Spleen (tissue), 11 donors: ENCODE measurements at regions not wholly inside any gene's neighbourhood (a gene's known extent, or its start where the extent isn't known, plus 50 kb on each side); places are given as distances from the start of the nearest gene placed in this dataset.

Experiments
- DNase-seq: peaks from one replicate; pipeline ENCODE4 v3.0.0-alpha.2; 2020
- H3K27ac ChIP-seq, 8 donors: fragments of 200-600 bp; sonication (generic) in 7 of 8; 1 replicate in 4 of 8; 2 replicates in 4 of 8; pipeline versions ENCODE4 v1.5.0 to v1.8.0; 2016 to 2021; ENCODE audit warnings: inconsistent platforms in 4 of 8, mild to moderate bottlenecking in 4 of 8, moderate library complexity in 1 of 8
- H3K27me3 ChIP-seq, 7 donors: fragments of 200-600 bp; sonication (generic) in 6 of 7; replicated peaks in 1 of 7; 1 replicate in 4 of 7; 2 replicates in 3 of 7; pipeline versions ENCODE4 v1.5.0 to v1.8.0; 2016 to 2021; ENCODE audit warnings: inconsistent platforms in 3 of 7, mild to moderate bottlenecking in 1 of 7
- H3K36me3 ChIP-seq, 6 donors: fragments of 200-600 bp; sonication (generic) in 5 of 6; 1 replicate in 4 of 6; 2 replicates in 2 of 6; pipeline versions ENCODE4 v1.5.0 to v1.8.0; 2016 to 2021; ENCODE audit warnings: inconsistent platforms in 2 of 6
- H3K4me1 ChIP-seq, 6 donors: fragments of 200-600 bp; sonication (generic) in 5 of 6; 1 replicate in 3 of 6; 2 replicates in 3 of 6; pipeline versions ENCODE4 v1.5.0 to v1.8.0; 2016 to 2021; ENCODE audit warnings: inconsistent platforms in 3 of 6
- H3K4me3 ChIP-seq, 8 donors: fragments of 200-600 bp; sonication (generic) in 7 of 8; 1 replicate in 4 of 8; 2 replicates in 4 of 8; pipeline versions ENCODE4 v1.5.0 to v1.8.0; 2016 to 2021; ENCODE audit warnings: inconsistent platforms in 4 of 8, mild to moderate bottlenecking in 4 of 8, moderate library complexity in 2 of 8
- H3K9me3 ChIP-seq, 8 donors: fragments of 200-600 bp; sonication (generic) in 7 of 8; 1 replicate in 4 of 8; 2 replicates in 4 of 8; pipeline versions ENCODE4 v1.5.0 to v1.8.0; 2016 to 2021; ENCODE audit warnings: inconsistent platforms in 4 of 8
- CTCF ChIP-seq, 11 experiments: fragments of 200-600 bp in 7 of 11; fragments of 450-650 bp in 4 of 11; sonication (generic) in 4 of 11; IDR thresholded peaks in 8 of 11; conservative IDR thresholded peaks in 3 of 11; 1 replicate in 7 of 11; 2 replicates in 4 of 11; pipeline versions ENCODE4 v1.4.0 to v1.8.0; 2016 to 2021; ENCODE audit warnings: antibody characterized with exemption in 11 of 11, inconsistent platforms in 4 of 11, mild to moderate bottlenecking in 1 of 11
- POLR2A ChIP-seq, 3 donors: fragments of 450-650 bp; IDR thresholded peaks; one replicate each; pipeline ENCODE4 v1.5.1; 2017; ENCODE audit warnings: antibody characterized with exemption in 3 of 3, mild to moderate bottlenecking in 1 of 3
- POLR2AphosphoS5 ChIP-seq, 3 donors: sonication (generic); formaldehyde crosslinking; IDR thresholded peaks; one replicate each; pipeline ENCODE4 v1.5.1; 2017; ENCODE audit warnings: antibody characterized with exemption in 3 of 3
- WGBS, 5 donors: extraction: QIAGEN DNeasy Blood & Tissue Kit in 3 of 5; methylation state at CpG; one replicate each; pipeline versions ENCODE4 v1.1.5 to v1.1.7; 2013 to 2018; 5-methylcytosine and 5-hydroxymethylcytosine counted together
- intact Hi-C: fragments of 100-400 bp; cut with DNase I; formaldehyde crosslinking; loops from one replicate; pipeline ENCODE4 v1.15.0; 2023; ENCODE audit warnings: low total_unique reads
- donor health status: healthy with polysubstance abuse.
- donor health status: DM: no; HTN: no; CAD: no; lungs with moderate emphysema.
- donor health status: DM: no; HTN: no; CAD: no.
- donor health status: Bipolar disorder and iron deficiency.
- donor health status: healthy.
- donor health status: DM: no; HTN: no; CAD: no.
- donor health status: DM: yes; HTN: yes; CAD: no.

GRCh38 chr5:18438126-18438525 lies 803.9 kb downstream of the TAF11L14 start:
- intact Hi-C loops: no loop called here
- Histone ChIP-seq H3K27ac (no peak overlapping the region), H3K4me1 (no peaks in the 10 kb centered on the region), H3K27me3 (no peaks in the 10 kb centered on the region), H3K36me3 (no peaks in the 10 kb centered on the region), H3K4me3 (no peak overlapping the region), H3K9me3 (no peaks in the 10 kb centered on the region)
- TF ChIP-seq POLR2AphosphoS5 (IDR thresholded peaks at IDR 0.05): no peak
- TF ChIP-seq POLR2A (IDR thresholded peaks at IDR 0.05): no peak
- TF ChIP-seq CTCF (IDR thresholded peaks at IDR 0.05 in 8 of 11, conservative IDR thresholded peaks at IDR 0.05 in 3 of 11): no peak
- DNase-seq: no peak
- WGBS, 5 donors: 51 to 63% (median 55%) methylated on average over 1 of the region's 1 CpG

GRCh38 chr5:18455521-18455920 lies 821.3 kb downstream of the TAF11L14 start:
- no peak for TF ChIP-seq POLR2AphosphoS5 (IDR thresholded peaks at IDR 0.05)
- TF ChIP-seq POLR2A (IDR thresholded peaks at IDR 0.05): no peak
- TF ChIP-seq CTCF (IDR thresholded peaks at IDR 0.05 in 8 of 11, conservative IDR thresholded peaks at IDR 0.05 in 3 of 11): no peak
- Histone ChIP-seq H3K36me3 (no peaks in the 10 kb centered on the region), H3K4me3 (no peak overlapping the region), H3K27me3 (no peaks in the 10 kb centered on the region), H3K9me3 (no peaks in the 10 kb centered on the region), H3K4me1 (no peaks in the 10 kb centered on the region), H3K27ac (no peak overlapping the region)
- no peak for DNase-seq
- intact Hi-C loops: no loop called here
- 54 to 83% (median 72%) methylated on average over 2 of the region's 2 CpGs for WGBS, 5 donors

GRCh38 chr5:18457255-18457654 lies 823.0 kb downstream of the TAF11L14 start:
- Histone ChIP-seq H3K27me3 (no peaks in the 10 kb centered on the region), H3K4me3 (no peak overlapping the region), H3K36me3 (no peaks in the 10 kb centered on the region), H3K27ac (no peak overlapping the region), H3K4me1 (no peaks in the 10 kb centered on the region), H3K9me3 (no peaks in the 10 kb centered on the region)
- intact Hi-C loops: no loop called here
- WGBS, 5 donors: 88 to 92% (median 91%) methylated on average over 5 of the region's 5 CpGs
- no peak for TF ChIP-seq CTCF (IDR thresholded peaks at IDR 0.05 in 8 of 11, conservative IDR thresholded peaks at IDR 0.05 in 3 of 11)
- TF ChIP-seq POLR2A (IDR thresholded peaks at IDR 0.05): no peak
- TF ChIP-seq POLR2AphosphoS5 (IDR thresholded peaks at IDR 0.05): no peak
- no peak for DNase-seq

- H3K36me3 ChIP-seq: no peaks in the 10 kb centered on the region
- no peak overlapping the region for H3K4me3 ChIP-seq
- 53 to 70% (median 58%) methylated on average over 1 of the region's 1 CpG for WGBS, 5 donors
- DNase-seq: no peak
- H3K9me3 ChIP-seq: no peaks in the 10 kb centered on the region
- no peak for TF ChIP-seq CTCF (IDR thresholded peaks at IDR 0.05 in 8 of 11, conservative IDR thresholded peaks at IDR 0.05 in 3 of 11)
- no peak for TF ChIP-seq POLR2A (IDR thresholded peaks at IDR 0.05)
- no peak for TF ChIP-seq POLR2AphosphoS5 (IDR thresholded peaks at IDR 0.05)
- H3K4me1 ChIP-seq: no peaks in the 10 kb centered on the region
- intact Hi-C loops: no loop called here
- H3K27ac ChIP-seq: no peak overlapping the region
- H3K27me3 ChIP-seq: no peaks in the 10 kb centered on the region
These were observed 827.5 kb downstream of the TAF11L14 start for GRCh38 chr5:18461766-18462165.
